Germinal center (tissue), 1 donor: ENCODE measurements at regions not wholly inside any gene's neighbourhood (a gene's known extent, or its start where the extent isn't known, plus 50 kb on each side); places are given as distances from the start of the nearest gene placed in this dataset.
"Not testable (repeated sequence)": the region's sequence is repeated elsewhere in the genome, so short reads cannot be mapped to it uniquely, and the experiment has no call there.

ENCODE experiments used
- DNase-seq: peaks from one replicate; pipeline ENCODE4 v3.0.0; 2012; ENCODE audit warnings: mixed read lengths, low spot score

DNA sequence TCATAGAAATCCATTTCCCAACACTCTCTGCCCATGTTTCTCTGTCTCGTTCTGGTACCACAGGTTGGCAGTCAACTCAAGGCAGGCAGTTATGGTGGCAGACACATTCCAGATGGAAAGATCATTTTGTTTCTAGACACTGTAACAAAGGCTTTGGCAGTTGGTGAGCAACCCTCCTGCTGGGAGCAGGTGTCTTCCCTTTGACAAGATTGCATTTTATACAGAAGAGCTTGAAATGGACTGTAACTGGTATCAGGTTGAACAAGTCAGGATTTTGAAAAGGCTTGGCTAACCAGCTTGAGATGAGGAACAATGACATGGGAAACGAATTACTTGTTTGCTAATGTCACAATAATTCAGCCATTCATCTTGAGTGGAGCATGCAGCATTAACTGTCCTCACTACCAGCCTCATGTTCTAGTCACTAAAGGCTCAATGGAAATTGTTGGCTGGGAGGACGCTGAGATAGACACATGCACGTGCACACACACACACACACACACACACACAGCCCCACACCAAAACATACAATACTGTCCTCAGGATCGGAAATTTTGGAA lies 170.0 kb downstream of the SEMA6D start:
- DNase-seq, result no peak

DNA sequence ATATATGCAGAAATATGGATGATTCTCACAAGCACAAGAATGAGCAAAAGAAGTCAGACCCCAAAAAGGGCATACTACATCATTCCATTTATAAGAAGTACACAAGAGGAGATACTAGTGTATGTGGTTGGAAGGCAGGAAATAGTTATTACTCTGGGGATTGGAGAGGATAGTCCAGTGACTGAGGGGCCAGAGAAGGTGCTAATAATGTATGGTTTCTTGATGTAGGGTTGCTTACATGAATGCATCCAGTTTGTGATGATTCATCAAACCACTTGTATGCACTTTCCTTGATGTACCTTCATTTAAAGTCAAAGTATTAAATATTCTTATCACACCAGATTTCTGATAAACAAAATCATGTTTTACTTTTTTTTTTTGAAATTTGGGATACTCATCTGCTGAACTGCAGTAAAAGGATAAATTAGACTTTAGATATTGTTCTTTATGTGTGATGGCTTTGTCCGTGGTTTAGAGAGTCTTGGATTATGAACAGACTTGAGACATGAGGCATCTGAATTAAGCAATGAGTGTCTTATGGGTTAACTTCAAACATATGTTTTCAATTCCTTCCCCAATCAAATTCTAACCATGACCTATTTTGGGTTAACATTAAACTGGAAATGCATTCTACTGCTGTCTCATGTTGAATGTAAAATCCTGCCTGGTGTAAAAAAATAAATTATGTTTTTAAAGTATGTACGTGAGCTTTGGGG lies 171.2 kb downstream of the SEMA6D start:
- DNase-seq, result no peak

DNA sequence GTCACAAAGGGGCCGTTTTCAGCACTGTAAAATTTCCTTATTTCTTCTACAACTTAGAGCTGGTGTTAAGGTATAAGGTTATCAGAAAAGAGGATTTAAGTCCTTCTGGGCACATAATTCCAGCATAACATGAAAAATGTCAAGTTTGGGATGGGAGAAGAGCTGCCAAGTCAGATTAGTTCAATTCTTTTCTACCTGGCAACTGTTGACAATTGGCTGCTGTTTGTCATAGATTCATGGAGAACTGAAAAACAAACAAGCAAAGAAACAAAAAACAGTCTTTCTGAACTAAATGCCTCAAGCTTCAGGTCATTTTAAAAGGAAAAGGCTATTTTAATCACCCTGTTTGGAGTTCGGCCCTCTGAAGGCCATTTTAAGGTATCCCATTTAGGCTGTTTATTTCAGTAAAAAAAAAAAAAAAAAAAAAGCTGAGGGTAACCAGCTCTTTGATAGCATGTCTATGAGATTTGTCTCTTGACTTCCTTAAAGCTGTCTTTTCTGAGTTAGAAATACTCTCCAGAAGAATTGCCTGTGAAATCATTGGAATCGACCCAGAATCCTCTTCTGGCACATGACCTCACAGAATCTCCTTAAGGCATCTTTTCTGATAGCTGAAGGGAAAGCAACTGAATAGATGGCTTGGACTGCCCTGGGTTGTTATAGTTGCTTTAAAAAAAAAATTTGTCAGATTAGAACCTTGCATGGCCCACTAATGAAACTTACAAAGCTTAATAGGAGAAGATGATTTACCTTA lies 173.3 kb downstream of the SEMA6D start:
- no peak for DNase-seq

DNA sequence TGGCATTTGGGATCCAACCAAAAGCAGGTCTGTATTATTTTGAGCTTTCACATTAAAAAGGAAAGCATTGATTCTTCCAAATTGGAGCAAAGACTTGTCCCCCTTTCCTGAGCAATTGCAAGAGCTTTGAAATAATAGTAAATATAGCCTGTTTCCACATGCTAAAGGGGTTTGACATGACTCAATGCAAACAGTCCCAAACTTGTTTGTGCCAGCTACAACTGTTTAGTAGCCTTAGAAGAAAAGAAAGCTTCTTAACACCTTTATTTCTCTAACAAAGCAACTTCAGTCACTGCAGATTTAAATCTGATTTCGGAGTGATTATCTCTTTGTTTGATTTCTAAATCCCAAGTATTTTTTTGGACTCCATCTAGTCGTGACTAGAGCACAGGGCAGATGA lies 180.2 kb downstream of the SEMA6D start:
- DNase-seq, result no peak

DNA sequence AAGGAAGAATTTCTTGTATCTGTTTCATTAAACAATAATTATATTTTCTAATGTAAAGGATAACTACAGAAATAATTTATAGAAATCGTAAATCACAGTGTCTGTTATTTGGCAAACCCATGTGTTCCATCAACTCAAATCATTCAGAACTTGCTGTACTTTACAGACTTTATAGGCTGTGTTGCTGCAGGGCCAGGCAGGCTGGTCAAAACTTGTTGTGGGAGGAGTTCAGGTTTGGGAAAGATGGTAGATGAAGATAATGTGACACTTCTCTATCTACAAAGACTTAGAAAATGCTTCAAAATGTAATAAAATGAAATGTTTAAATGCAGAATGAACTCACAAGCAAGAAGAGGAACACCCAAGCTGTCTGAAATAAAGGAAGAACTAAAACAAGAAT lies 183.4 kb downstream of the SEMA6D start:
- no peak for DNase-seq

DNA sequence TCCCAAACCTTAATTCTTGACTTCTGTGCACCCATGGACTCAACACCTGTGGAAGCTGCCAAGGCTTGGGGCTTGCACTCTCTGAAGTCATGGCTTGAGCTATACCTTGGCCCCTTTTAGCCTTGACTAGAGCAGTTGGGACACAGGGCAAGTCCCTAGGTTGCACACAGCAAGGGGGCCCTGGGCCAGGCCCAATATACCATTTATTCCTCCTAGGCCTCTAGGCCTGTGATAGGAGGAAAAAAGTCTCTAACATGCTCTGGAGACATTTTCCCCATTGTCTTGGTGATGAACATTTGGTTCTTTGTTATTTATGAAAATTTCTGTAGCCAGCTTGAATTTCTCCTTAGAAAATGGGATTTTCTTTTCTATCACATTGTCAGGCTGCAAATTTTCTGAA lies 186.1 kb downstream of the SEMA6D start:
- no peak for DNase-seq

DNA sequence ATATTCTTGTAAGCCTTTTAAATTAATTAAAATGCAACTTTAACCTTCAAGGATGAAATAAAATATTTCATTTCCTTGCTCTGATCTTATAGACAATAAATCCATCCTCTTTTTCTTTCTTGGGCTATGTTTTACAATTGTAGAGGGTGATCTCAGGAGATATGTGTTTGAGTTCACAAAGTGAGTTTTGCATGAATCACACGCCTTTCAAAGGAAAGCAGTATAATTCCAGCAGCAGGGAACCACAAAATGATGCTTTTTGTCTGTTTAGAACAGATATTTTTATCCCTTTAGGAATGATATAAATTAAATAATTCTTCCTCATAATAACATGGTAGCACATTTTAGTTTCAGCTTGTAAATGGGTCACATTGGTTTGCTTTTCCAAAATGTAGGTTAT lies 191.2 kb downstream of the SEMA6D start:
- no peak for DNase-seq

DNA sequence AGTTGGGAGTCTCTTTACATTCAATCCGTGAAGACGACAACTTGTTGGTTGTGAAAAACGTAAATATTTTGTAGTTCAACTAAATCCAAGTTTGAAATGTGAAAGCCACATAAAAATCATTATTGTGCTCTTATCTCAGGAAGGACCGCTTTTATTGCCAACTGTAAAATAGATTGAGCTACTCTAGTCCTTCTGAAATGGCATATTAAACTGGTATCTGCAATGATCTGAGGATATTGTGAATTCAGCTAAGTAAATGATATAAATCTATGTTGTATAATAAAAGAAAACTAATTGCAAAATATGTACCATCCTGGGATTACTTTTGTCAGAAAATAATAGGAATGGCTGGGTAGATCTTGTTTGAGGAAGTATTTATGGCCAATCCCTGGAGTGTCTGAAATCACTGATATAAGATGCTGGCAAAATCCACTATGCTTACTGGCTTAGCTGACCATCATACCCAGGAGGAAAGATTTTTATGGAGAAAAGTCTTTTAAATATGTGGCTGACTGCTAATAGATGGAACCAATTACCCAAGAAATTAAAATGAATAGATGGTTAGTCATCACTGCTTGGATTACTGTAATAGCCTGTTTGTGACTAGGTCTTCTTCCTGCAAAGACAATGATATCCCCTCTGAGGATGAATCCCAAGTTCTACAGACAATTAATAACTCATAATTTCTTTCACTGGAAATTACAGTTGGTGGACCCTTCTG lies 191.8 kb downstream of the SEMA6D start:
- no peak for DNase-seq

DNA sequence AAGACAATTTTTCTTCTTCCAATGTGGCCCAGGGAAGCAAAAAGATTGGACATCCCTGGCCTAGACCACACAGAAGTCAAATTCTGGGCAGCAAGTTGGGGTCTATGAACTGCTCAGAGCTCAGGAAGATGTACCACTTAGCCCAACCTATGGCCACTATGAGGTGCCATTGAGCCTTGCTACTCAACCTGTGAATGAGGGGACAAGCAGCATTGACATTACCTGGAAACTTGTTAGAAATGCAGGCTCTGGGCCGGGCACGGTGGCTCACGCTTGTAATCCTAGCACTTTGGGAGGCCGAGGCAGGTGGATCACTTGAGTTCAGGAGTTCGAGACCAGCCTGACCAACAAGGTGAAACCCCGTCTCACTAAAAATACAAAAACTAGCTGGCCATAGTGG lies 195.6 kb downstream of the SEMA6D start:
- not testable (repeated sequence) for DNase-seq

DNA sequence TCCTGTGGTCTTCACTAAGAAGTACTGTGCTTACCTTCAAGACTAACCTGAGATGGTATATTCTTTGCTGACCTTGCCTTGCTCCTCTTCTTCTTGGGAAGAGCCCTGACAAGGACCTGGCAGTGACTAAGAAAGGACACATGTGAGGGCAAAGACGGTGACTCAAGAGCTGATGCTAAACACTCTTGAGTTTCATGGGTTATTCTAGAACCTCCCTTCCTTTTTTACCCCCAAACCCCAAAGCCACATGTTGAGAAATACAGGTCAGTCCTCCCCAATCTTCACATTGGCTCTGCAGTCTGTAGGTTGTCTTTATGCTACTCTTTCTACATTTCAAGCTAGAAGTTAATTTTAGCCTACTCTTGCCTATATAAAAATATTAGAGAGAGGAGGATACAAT lies 200.6 kb downstream of the SEMA6D start:
- no peak for DNase-seq

DNA sequence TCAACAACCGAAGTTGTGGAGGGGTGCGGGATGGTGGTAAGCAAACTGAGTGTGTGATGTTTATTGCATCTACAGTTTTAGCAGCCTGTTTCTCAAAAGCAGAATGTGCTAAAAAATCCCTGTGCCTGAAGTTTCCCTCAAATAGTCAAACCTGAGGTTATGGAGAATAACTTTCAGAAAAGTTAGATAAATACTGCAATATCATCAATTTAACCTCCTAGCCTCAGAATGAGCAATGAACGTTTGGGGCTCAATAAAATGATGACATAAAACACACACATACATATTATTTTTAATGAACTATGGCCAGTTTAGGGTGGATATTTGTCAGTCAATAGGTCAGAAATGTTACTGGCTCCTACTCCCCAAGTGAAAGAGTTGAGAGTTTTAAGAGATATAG lies 201.6 kb downstream of the SEMA6D start:
- DNase-seq, result no peak

DNA sequence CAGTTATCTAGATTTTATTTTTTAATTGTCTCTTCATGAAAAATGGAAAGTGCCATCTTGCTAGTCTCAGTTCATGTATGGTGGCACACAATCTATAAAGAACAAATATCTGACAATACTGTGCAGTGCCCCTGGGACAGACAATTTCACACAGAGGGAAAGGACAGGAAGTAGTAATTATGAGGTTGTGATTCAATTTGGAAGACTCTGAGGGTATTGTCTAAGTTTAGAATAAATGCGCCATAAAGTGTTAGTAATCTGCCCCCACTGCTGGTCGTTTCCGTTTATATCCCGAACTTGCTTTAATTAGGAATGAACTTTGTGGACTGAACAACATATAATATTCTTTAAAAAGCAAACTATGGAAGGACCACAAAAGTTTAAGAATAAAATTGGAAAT lies 196.4 kb upstream of the SLC24A5 start:
- DNase-seq, result no peak

DNA sequence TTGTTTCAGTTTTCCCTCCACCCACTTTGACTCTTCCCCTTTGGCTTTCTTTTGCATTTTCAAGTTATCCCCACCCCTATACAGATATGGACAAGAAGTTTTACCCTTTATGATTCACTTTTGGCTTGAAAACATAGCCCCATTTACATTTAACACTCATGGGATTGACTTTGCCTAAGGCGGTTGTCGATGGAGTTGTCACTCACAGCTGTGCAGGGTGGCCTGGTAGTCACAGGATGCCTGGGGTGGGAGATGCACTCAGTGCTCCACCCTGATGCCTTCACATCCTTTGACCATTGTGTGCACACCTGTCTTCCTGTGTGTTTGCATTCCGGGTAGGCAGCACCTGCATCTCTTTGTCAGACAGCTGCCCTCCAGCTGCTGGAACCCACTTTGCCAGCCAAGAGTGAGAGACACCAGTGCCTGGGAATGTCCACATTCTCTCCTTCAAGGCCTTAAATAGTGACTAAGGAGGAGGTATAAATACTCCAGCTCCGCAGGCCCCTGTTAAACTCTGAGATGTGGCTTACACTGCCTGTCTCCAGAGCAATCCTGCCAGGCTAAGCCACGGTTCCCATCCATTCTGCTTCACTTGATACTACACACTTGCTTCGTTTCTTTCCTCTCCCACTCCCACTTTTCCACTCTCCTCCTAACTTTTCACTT lies 191.5 kb upstream of the SLC24A5 start:
- DNase-seq, result no peak

DNA sequence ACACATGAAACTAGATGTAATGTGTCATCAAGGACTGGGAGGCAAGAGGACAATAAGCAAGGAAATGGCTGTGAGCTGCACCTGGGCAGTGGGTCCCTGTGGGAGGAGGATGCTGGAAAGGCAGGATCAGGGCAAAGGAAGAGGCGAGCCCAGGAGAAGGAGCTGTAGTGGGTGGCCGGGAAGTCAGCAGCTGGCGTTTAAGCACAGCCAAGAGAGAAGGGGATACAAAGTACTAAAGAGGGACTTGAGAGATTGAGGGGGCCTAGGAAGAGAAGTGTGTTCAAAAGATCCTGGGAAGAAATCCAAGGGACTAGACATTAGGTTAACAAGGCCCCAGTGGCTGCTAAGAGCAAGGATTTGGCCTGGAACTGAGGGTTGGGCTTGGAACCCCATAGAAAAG lies 188.5 kb upstream of the SLC24A5 start:
- DNase-seq, result no peak

DNA sequence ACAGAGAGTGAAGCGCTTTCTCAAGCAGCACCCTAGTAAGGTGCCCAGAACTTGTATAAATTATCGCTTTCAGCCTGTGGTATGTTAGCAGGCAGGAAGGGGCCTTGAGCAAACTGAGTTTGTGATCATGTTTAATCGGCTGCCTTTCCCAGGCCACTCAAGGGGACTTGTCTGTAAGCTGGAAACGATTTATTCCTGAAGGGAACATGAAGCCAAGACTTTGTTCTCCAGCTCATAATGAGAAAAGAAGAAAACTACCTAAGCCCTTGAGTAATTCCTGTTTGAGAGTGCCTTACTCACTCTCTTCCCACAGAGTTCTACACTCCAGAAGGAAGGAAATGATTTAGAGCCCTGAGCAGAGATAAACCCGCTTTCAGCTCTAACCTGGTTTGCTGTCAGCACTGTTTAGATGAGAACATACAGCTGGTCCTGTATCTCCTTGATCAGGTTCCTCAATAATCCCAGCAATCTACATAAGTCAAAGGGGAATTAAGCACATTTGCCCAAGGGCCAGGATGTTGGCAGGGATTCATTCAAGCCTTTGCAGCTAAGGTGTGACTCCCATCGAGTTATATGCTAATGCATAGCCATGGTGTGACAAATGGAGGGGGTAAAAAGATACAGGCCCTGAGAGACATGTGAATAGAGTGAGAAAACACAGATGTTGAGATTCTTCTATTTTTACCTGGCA lies 187.7 kb upstream of the SLC24A5 start:
- no peak for DNase-seq

DNA sequence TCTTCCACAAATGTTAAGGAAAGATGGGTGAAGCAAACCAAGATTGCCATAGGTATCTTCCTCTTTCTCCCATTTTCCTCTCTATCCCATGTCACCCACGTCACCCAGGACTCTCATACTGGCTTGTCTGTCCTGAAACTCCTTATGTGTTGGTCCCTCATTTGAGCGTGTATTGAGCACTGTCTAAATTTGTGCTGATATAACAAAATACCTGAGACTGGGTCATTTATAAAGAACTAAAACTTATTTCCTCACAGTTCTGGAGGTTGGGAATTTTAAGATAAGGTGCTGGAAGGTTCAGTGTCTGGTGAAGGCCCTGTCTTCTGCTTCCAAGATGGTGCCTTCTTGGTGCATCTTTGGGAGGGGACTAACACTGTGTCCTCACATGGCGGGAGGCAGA lies 186.9 kb upstream of the SLC24A5 start:
- DNase-seq, result no peak

DNA sequence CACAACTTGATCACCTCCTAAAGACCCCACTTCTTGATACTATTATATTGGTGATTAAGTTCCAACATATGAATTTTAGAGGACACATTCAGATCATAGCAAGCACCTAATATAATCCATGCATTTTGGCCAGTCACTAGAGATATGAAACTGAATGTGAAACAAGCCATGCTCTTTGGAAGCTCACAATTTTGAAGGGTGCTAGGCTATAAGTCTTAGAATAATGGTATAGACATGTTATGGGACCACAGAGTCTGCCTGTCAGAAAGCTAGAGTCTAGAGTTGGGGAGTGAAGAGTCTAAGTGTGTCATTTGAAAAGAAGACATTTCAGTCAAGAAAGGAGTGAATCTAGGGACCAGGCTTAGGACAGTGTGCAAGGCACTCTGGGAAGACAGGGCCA lies 186.4 kb upstream of the SLC24A5 start:
- DNase-seq, result no peak

DNA sequence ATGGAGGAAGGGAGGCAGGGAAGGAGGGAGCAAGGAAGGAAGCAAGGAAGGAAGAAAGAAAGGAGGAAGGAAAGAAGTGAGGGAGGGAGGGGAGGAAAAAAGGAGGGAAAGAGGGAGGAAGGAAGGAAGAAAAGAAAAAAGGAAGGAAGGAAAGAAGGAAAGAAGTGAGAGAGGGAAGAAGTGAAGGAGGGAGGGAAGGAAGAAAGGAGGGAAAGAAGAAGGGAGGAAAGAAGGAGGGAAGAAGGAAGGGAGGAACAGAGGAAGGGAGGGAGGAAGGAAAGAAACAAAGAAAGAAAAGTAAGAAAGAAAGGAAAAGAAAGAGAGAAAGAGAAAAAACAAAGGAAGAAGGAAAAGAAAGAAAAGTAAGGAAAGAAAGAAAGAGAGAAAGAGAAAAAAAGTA lies 183.0 kb upstream of the SLC24A5 start:
- no peak for DNase-seq

DNA sequence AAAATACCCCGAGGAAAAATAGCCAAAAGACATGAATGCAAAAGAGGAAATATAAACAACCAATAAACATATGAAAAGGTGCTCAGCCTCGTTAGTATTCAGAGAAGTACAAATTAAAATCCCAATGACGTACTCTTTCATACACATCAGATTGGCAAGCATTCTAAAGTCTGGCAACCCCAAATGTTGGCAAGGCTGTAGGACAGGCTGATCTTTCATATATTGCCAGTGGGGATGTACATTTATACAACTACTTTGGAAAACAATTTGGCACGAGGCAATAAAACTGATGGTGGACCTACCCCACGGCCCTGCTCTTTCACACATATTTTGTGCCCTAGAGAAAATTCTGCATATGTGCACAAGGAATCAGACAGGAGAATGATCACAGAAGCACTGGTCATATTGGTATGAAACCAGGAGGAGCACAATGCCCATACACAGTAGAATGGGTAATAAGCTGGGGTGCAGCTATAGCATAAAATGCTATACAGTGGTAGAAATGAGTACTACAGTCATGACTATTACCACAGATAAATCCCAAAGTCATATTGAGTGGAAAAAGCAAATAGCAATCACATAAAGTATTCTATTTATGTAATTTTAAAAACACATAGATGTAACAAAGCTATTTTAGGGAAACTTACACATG lies 176.0 kb upstream of the SLC24A5 start:
- no peak for DNase-seq

DNA sequence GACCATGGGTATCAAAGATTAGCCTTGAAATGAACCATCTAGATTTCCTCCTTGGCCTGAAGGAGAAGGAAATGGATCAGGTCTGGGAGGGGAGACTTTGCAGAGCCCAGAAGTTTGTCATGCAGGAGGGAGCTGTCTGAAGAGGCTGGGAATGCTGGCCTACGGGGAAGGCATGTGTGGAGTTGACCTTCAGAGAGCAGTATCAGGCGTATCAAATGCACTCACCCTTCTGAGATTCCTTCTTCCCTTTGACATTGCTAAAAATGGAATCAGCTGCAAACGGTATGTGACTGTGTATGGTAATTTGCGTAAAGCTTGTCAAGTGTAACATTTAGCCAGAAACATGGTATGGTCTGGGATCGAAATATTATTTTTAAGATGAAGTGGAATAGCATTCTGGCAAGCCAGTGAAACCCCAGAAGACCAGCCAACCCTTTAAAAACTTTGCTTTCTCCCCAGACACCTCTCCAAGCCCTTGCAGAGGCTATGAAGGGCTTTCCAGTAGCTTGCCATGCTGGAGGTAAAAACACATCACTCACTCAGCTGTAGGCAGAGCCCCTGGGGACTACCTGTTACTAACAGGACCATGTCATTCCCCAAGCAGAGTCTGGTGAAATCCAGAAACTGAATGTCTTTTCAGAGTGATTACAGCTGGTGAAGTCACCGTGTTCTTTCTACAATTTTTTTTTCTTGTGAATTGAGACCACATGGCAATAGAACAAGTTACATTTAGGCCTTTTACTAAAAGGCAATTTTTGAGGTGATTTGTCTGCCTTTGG lies 174.7 kb upstream of the SLC24A5 start:
- DNase-seq, result no peak
